ENCODE measurements at regions not wholly inside any gene's neighbourhood (a gene's known extent, or its start where the extent isn't known, plus 50 kb on each side); places are given as distances from the start of the nearest gene placed in this dataset.
"Not testable (repeated sequence)": the region's sequence is repeated elsewhere in the genome, so short reads cannot be mapped to it uniquely, and the experiment has no call there.

DNA sequence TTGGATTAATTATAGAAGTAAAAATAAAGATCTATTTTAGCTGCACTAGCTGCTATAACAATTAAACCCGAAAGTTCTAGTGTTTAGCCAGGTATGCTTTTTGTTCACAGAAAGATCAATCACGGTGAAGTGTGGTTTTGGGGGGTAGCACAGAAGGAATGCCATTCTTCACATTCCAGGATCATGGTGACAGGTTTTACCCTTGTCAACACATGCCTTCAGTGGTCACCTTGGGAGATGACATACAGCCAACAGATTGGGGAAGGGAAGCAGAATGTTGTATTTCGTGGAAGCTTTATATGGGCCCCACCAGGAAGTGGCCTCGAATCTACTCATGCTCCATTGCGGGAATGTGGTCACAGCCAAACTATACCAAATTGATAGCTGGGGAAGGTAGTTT lies 753.6 kb downstream of the RAPGEF2 start:
- no peak for DNase-seq

- no peak for DNase-seq
Measured at GRCh38 chr4:159859656-159860148, 756.8 kb downstream of the RAPGEF2 start.

- DNase-seq: no peak
Measured at GRCh38 chr4:159860945-159861344, 758.1 kb downstream of the RAPGEF2 start.

GRCh38 chr4:159864337-159864736 lies 761.5 kb downstream of the RAPGEF2 start:
- DNase-seq: no peak

GRCh38 chr4:159867673-159868072 lies 764.8 kb downstream of the RAPGEF2 start:
- DNase-seq: no peak

GRCh38 chr4:159868936-159869335 lies 766.1 kb downstream of the RAPGEF2 start:
- DNase-seq: not testable (repeated sequence)

DNA sequence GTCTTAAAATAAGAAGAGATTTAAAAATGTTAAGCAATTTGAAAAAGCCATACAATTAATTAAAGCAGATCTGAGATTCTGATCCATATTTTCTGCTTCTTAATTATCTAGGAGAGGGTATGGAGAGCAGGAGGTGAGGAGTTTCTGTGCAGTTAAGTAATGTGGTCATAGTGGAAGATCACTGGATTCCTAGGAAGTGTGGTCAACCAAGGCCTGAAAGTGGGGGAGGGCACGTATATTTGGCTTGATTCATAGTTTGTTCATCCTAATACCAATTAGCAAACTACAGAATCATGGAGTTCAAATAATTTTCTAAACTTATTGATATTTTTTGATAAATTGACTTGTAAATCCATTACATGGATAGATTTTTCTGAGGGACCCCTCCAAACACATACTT lies 768.3 kb downstream of the RAPGEF2 start:
- no peak for DNase-seq

DNA sequence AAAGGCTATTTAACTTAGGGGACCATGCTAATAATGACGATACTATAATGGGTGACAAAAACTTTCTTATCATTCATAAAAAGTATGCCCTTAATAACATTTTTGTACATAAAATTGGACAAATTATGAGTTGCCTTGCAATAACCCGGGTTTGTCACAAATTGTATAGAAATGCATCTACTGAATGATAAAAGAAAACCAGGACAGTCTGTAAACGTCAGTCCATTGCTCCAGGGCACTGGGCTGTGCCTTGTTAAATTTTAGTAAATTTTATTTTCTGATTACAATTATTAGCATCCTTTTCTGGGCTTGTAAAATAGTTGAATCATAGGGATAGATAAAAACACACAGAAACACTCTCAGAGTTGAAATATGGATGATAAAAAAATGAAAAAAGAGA lies 778.3 kb downstream of the RAPGEF2 start:
- DNase-seq: no peak

DNA sequence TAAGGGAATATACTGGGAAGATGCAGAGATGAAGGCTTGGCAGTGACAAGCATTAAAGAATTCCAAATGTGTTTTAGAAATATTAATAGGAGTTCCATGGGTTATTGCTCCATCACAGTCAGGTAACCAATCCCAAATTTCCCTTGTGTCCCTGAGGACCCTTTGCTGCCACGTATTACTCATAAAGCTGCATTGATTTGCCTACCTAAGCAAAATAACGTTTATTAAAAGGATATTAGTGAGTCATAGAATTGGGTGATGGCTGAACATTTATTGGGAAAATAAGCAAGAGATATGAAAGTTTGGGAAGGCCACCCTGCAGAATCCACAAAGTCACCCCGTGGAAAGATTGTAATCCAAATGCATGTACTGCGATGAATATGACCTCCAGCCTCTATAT lies 782.1 kb downstream of the RAPGEF2 start:
- no peak for DNase-seq

- no peak for DNase-seq
Measured at GRCh38 chr4:159899596-159899995, 796.7 kb downstream of the RAPGEF2 start.

DNA sequence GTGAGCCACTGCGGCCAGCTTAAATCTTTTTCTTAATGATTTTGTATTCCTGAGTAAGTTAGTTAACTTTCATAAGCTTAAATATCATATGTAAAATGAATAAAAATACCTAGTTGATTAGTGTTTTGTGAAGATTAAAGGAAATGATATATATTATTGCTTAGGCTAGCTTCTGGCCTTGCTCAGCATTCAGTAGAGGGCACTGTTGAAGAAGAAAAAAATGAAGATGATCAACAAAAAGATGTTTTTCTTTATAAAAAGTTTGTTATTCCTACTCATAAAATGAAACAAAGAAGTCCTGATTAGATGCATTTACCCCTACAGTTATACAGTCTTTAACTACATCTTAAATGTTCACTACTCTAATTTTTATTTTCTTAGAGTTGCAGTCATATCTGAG lies 797.7 kb downstream of the RAPGEF2 start:
- no peak for DNase-seq

- DNase-seq: no peak
Measured at GRCh38 chr4:159902648-159903047, 799.8 kb downstream of the RAPGEF2 start.

DNA sequence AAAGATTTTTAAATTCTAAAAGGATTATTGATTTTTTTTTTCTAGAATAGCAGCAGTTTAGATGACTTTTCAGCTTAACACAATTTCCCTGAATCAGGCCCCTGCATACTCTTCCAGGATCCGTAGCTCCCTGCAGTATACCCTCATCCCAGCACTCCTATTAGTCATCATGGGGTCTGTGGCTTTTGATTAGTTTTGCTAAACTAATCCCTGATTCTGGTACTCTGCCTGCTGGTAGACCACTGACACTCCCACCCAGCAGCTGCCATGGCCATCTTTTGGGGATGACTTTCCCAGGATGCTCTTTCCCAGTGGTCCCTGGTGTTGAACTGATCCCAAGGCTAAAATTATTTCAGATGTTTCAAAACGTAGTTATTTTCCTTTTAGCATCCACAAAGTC lies 802.0 kb downstream of the RAPGEF2 start:
- no peak for DNase-seq

GRCh38 chr4:159906051-159906450 lies 803.2 kb downstream of the RAPGEF2 start:
- no peak for DNase-seq

GRCh38 chr4:159906517-159906916 lies 803.6 kb downstream of the RAPGEF2 start:
- no peak for DNase-seq

DNA sequence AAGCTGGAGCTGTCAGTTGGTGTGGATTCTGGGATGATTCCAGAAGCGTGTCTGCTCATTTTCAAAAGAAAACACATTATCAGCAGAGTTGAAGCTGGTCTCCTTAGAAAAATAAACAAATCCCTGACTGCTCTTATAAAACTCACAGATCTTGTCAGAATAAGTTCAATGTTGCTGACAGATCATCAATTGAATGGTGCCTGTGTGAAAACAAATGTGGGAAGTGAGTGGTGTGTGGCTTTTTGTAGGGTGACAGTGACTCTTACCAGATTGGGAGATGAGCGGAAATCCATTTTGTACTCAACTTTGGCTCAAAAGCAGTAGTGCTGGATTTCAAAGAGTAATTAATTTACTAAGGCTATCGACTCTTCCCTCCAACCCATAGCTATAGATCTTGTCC lies 807.8 kb downstream of the RAPGEF2 start:
- no peak for DNase-seq

GRCh38 chr4:159922119-159922518 lies 819.2 kb downstream of the RAPGEF2 start:
- DNase-seq: no peak

DNA sequence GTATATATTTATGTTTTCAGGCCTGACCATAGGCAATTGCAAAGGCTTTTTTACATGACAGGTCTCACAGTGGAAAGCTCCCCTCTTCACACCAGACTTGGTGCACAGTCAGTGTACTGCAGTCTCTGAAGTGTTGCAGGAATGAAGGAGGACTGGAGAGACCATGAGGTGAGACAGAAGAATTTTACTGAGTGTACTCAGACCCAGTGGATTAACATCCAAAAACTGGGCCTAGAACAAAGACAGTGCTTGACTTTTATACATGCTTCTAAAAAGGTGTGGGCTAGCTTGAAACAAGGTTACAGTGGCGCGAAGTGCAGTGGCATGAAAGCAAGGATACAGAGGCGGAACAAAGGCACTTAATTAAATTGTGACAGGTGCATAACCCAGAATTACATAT lies 822.9 kb downstream of the RAPGEF2 start:
- no peak for DNase-seq

DNA sequence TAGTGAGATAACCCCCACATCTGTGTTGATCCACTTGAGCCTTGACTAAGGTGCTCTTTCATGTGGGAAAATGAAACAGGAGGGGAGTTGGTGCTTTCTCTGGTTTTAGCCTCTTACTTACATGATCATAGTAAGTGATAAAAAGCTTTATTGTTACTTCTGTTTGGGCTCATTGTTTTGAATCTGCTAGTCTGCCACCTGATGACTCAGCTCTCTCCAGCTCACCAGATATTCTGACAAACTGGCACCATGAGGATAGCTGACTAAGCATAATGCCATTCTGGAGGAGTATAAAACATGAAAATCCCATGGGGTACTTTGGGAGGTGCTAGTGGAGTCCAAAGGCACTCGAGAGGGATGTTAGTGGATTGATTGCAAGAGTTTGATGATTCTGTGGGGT lies 824.0 kb downstream of the RAPGEF2 start:
- no peak for DNase-seq

- DNase-seq: no peak
Measured at GRCh38 chr4:159927781-159928180, 824.9 kb downstream of the RAPGEF2 start.

DNA sequence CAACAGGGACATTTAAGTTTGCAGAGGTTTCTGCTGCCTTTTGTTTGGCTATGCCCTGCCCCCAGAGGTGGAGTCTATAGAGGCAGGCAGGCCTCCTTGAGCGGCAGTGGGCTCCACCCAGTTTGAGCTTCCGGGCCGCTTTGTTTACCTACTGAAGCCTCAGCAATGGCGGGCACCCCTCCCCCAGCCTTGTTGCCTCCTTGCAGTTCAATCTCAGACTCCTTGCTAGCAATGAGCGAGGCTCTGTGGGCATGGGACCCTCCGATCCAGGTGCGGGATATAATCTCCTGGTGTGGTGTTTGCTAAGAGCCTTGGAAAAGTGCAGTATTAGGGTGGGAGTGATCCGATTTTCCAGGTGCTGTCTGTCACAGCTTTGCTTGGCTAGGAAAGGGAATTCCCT lies 831.7 kb downstream of the RAPGEF2 start:
- DNase-seq: not testable (repeated sequence)

DNA sequence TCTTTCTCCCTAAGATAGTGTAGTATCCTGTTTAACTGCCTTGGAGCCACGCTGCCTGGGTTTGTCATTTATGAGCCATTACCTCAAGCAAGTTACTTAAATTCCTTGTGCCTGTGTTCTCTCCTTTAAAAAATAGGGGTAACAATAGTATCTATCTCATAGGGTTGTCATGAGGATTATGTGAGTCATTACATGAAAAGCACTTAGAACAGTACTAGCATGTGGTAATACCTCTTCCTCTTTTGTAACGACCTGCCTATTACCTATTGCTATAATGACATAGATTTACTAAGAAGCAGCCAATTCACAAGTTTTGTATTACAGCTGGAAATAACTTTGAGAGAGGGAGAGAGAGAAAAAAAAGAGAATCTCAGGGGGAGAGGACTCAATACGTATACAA lies 834.7 kb downstream of the RAPGEF2 start:
- no peak for DNase-seq

DNA sequence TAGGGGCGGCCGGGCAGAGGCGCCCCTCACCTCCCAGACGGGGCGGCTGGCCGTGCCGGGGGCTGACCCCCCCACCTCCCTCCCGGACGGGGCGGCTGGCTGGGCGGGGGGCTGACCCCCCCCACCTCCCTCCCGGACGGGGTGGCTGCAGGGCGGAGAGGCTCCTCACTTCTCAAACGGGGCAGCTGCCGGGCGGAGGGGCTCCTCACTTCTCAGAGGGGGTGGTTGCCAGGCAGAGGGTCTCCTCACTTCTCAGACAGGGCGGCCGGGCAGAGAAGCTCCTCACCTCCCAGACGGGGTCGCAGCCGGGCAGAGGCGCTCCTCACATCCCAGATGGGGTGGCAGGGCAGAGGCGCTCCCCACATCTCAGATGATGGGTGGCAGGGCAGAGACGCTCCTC lies 836.8 kb downstream of the RAPGEF2 start:
- not testable (repeated sequence) for DNase-seq

GRCh38 chr4:159941076-159941475 lies 838.2 kb downstream of the RAPGEF2 start:
- no peak for DNase-seq

GRCh38 chr4:159944477-159944876 lies 841.6 kb downstream of the RAPGEF2 start:
- DNase-seq: no peak
